GM12875 (cell line): ENCODE measurements at regions not wholly inside any gene's neighbourhood (a gene's known extent, or its start where the extent isn't known, plus 50 kb on each side); places are given as distances from the start of the nearest gene placed in this dataset.

ENCODE experiments used
- H3K4me3 ChIP-seq: one replicate; pipeline ENCODE4 v1.5.1; 2011; ENCODE audit warnings: low read depth, low read length, control low read depth
- TF ChIP-seq, protein P1 (sequence below): IDR thresholded peaks from 2 replicates; pipeline ENCODE4 v1.5.1; 2011; ENCODE audit warnings: low read depth, mild to moderate bottlenecking, control low read depth, inconsistent platforms, low read length, moderate library complexity, borderline replicate concordance; ENCODE audit not compliant: insufficient read depth

DNA sequence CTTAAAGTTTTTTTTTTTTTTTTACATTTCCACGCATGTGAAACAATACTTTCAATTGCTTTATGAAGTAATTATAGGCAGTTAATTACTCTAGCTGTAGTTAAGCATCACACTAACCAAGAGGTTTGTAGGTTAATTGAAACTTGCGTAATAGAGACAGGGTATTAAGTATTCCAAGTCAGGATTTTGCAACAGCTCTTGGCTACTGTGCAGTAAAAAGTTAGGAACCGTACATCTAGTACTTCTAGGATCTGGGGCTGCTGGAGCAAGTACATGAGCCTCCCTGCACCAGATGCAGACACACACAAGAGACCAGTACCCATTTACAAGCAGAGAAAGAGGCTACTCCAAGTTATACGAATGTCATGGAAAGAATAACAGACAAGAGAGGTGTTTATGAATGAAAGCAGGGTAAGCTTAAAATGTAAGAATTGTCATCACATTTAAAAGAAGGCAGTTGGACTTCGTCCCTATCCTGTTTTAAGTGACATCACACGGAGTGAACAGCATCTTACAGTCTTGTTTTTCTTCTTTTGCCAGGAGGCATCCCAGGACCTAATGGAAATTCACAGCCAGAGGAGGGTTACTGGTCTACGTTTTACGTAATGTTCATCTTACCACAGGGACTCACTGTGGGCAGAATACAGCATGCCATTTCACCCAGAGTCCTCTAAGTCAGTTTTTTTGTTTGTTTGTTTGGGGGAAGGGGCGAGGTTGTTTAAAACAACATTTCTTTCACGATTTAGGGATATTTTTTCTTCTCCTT, 379.6 kb upstream of the PSMD7 start:
- TF ChIP-seq, protein P1, sequence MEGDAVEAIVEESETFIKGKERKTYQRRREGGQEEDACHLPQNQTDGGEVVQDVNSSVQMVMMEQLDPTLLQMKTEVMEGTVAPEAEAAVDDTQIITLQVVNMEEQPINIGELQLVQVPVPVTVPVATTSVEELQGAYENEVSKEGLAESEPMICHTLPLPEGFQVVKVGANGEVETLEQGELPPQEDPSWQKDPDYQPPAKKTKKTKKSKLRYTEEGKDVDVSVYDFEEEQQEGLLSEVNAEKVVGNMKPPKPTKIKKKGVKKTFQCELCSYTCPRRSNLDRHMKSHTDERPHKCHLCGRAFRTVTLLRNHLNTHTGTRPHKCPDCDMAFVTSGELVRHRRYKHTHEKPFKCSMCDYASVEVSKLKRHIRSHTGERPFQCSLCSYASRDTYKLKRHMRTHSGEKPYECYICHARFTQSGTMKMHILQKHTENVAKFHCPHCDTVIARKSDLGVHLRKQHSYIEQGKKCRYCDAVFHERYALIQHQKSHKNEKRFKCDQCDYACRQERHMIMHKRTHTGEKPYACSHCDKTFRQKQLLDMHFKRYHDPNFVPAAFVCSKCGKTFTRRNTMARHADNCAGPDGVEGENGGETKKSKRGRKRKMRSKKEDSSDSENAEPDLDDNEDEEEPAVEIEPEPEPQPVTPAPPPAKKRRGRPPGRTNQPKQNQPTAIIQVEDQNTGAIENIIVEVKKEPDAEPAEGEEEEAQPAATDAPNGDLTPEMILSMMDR: no peak
- no peak overlapping the region for H3K4me3 ChIP-seq

DNA sequence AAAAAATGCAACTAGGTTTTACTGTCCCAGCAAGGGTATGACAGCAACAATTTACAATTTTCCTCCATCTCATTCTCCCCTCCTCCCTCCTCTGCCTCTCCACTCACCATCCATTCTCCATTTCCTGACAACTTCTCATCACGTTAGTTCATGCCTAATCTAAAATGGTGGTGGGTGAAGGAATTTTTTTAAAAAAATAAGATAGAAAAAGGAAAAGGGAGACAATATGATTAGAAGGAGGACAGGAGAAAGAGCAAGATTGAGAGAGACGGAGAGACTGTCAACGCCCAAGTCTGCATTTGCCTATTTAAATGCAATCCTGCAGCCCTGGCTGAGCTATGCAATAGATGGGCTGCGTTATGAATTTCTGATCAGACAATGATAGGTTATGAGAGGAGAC, 380.7 kb upstream of the PSMD7 start:
- TF ChIP-seq, protein P1: no peak
- no peak overlapping the region for H3K4me3 ChIP-seq

- TF ChIP-seq, protein P1: no peak
Measured at GRCh38 chr16:73915140-73915539, 381.5 kb upstream of the PSMD7 start.

DNA sequence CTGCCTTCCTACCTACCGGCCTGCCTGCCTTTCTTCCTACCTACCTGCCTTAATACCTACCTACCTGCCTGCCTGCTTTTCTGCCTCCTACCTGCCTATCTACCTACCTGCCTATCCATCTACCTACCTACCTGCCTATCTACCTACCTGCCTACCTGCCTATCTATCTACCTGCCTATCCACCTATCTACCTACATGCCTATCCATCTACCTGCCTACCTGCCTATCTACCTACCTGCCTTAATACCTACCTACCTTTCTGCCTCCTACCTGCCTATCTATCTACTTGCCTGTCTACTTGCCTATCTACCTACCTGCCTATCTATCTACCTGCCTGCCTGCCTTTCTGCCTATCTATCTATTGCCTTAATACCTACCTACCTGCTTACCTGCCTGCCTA, 383.8 kb upstream of the PSMD7 start:
- H3K4me3 ChIP-seq: no peak overlapping the region
- TF ChIP-seq, protein P1: no peak

More at GRCh38 chr16:73915140-73915539, 381.5 kb upstream of the PSMD7 start:
- no peak overlapping the region for H3K4me3 ChIP-seq

DNA sequence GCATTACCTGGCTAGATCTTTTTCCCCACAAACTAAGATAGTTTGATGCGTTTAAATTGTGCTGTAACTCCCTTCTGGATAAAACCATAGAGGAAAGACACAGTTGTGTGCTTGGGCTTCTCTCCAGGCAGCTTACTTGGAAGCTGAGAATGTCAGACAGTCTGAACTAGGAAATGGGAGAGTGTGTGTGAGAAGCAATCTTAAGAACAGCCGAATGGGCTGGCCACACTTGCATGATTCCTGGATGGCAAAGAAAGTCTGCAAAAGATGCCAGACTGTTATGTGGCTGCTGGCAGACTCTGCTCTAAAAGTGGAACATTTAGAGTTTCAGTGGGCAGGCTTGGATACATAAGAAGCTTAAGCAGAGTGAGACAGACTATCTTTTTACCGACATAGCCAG, 384.3 kb upstream of the PSMD7 start:
- H3K4me3 ChIP-seq: no peak overlapping the region
- TF ChIP-seq, protein P1: no peak

DNA sequence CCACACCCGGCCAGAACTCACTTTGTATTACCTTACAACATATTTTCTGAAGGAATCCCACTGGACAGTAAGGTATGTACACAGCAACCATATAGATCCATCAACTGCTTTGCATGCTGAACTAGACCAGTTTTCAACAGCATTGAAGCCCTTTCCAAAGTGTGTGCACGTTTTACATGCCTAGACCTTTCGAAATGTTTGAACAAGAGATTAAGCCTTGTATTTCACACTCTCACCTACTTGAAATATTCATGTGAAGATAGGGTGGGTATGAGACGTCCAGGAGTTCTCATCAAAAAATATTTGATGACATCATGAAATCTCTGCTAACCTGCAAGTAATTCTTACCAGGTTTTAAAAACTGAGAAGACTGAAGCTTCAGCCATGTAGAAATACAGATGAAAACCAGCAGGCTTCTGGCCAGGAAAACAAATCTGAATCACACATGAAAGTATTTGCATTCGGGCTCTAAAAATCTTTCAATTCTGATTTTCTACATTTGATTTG, 387.0 kb upstream of the PSMD7 start:
- TF ChIP-seq, protein P1: no peak

GRCh38 chr16:73891129-73891542, 405.5 kb upstream of the PSMD7 start:
- TF ChIP-seq, protein P1: no peak
- H3K4me3 ChIP-seq: no peak overlapping the region

More for the DNA sequence above, 387.0 kb upstream of the PSMD7 start:
- no peak overlapping the region for H3K4me3 ChIP-seq
